ENCODE measurements at regions not wholly inside any gene's neighbourhood (a gene's known extent, or its start where the extent isn't known, plus 50 kb on each side); places are given as distances from the start of the nearest gene placed in this dataset.

DNA sequence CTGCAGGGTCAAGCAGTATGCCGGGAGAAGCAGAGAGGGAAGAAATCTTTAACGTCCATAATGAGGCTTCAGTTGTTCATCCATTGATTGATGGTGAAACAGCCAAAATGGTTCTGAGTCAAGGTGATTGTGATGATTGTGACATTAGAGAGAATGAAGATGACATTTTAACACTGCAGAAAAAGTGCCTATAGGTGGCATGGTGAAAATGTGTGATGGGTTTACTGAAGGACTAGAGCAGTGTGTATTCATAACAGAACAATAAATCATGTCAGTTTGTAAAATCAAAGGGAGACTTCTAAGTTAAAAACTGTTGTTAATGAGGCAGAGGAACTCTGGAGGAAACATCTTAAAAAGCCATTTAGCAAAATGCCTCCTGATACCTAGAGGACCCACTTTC lies 57.7 kb upstream of the CAND1 start:
- no TSS peak for BruUV-seq (replicated peaks)
- no peaks in the 10 kb centered on the region for H3K36me3 Mint-ChIP-seq (ENCODE audit: insufficient read depth, unreplicated experiment)
- CTCF ChIA-PET = no interaction called here
- H3K27me3 Mint-ChIP-seq (ENCODE audit: unreplicated experiment) = peaks cover 46% of the 10 kb centered on the region
- H3K27ac Mint-ChIP-seq (ENCODE audit: unreplicated experiment) = no peak overlapping the region
- intact Hi-C loops (cut with micrococcal nuclease; ENCODE audit: unreplicated experiment) = no loop called here
- TF ChIP-seq, protein P1, sequence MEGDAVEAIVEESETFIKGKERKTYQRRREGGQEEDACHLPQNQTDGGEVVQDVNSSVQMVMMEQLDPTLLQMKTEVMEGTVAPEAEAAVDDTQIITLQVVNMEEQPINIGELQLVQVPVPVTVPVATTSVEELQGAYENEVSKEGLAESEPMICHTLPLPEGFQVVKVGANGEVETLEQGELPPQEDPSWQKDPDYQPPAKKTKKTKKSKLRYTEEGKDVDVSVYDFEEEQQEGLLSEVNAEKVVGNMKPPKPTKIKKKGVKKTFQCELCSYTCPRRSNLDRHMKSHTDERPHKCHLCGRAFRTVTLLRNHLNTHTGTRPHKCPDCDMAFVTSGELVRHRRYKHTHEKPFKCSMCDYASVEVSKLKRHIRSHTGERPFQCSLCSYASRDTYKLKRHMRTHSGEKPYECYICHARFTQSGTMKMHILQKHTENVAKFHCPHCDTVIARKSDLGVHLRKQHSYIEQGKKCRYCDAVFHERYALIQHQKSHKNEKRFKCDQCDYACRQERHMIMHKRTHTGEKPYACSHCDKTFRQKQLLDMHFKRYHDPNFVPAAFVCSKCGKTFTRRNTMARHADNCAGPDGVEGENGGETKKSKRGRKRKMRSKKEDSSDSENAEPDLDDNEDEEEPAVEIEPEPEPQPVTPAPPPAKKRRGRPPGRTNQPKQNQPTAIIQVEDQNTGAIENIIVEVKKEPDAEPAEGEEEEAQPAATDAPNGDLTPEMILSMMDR (IDR thresholded peaks at IDR 0.05; ENCODE audit: unreplicated experiment) = no peak
- no peak for DNase-seq
- no peaks in the 10 kb centered on the region for H3K9me3 Mint-ChIP-seq (ENCODE audit: low read depth, unreplicated experiment)
- no peak overlapping the region for H3K4me3 Mint-ChIP-seq (ENCODE audit: low read depth, unreplicated experiment)
- H3K4me1 Mint-ChIP-seq (ENCODE audit: low read depth, unreplicated experiment) = no peaks in the 10 kb centered on the region

DNA sequence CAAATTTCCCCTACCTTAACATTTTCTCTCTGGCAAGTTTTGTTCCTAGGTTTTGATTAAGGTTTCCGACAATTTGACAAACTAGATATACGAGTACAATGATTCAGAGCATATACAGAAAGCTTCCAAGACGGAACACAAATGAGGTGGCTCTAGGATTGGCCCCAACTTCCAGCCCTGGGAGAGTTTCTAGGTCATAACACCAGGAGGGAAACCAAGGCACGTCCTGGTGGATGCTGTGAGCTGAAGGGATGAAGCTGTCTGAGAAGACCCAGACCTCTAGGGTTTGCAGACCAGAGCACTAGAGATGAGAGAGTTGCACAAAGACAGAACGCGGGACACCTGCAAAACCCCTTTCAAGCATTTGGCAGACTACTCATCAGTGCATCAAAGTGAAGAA lies 51.5 kb upstream of the CAND1 start:
- H3K4me3 Mint-ChIP-seq (ENCODE audit: low read depth, unreplicated experiment) = no peak overlapping the region
- intact Hi-C loops (cut with micrococcal nuclease; ENCODE audit: unreplicated experiment) = no loop called here
- TF ChIP-seq, protein P1 (IDR thresholded peaks at IDR 0.05; ENCODE audit: unreplicated experiment) = no peak

More for the DNA sequence above, 51.5 kb upstream of the CAND1 start:
- Mint-ChIP-seq H3K27me3 (ENCODE audit: unreplicated experiment) (peaks cover 15% of the 10 kb centered on the region), H3K4me1 (ENCODE audit: low read depth, unreplicated experiment) (peaks cover 1% of the 10 kb centered on the region), H3K36me3 (ENCODE audit: insufficient read depth, unreplicated experiment) (no peaks in the 10 kb centered on the region), H3K9me3 (ENCODE audit: low read depth, unreplicated experiment) (no peaks in the 10 kb centered on the region), H3K27ac (ENCODE audit: unreplicated experiment) (no peak overlapping the region)
- CTCF ChIA-PET = no interaction called here
- BruUV-seq (replicated peaks) = no TSS peak
- no peak for DNase-seq

Data from Calu3 (cell line).